Keratinocyte (primary cell): ENCODE measurements at regions not wholly inside any gene's neighbourhood (a gene's known extent, or its start where the extent isn't known, plus 50 kb on each side); places are given as distances from the start of the nearest gene placed in this dataset.

Experiments
- DNase-seq: peaks from one replicate; pipeline ENCODE4 v3.0.0-alpha.2; 2011; ENCODE audit warnings: low read depth, missing footprints, low spot score
- FAIRE-seq: peaks from 2 replicates; lab custom pipeline; 2011; peaks lifted over from hg19 to GRCh38; lab: Jason Lieb, UNC
- H2AFZ ChIP-seq: 2 replicates; pipeline ENCODE4 v1.6.0; 2012; ENCODE audit warnings: low read length, control low read depth, inconsistent platforms; ENCODE audit not compliant: control insufficient read depth
- H3K27ac ChIP-seq: 2 replicates; pipeline ENCODE4 v1.5.1; 2011; ENCODE audit warnings: low read length; ENCODE audit not compliant: control insufficient read depth, insufficient read depth
- H3K27me3 ChIP-seq: 3 replicates; pipeline ENCODE4 v1.6.0; 2011; ENCODE audit warnings: low read length; ENCODE audit not compliant: control insufficient read depth, insufficient read depth; ENCODE audit errors: extremely low read depth
- H3K36me3 ChIP-seq, 2 experiments: 2 replicates in 1 of 2; 3 replicates in 1 of 2; pipeline ENCODE4 v1.5.1; 2011; ENCODE audit warnings: low read length in 2 of 2, mild to moderate bottlenecking in 1 of 2; ENCODE audit not compliant: control insufficient read depth in 2 of 2, insufficient read depth in 2 of 2; ENCODE audit errors: extremely low read depth in 1 of 2
- H3K4me1 ChIP-seq: 3 replicates; pipeline ENCODE4 v1.5.1; 2011; ENCODE audit warnings: low read length; ENCODE audit not compliant: control insufficient read depth, insufficient read depth; ENCODE audit errors: extremely low read depth
- H3K4me2 ChIP-seq: 3 replicates; pipeline ENCODE4 v1.6.0; 2011; ENCODE audit warnings: low read depth, low read length; ENCODE audit not compliant: control insufficient read depth, insufficient read depth; ENCODE audit errors: extremely low read depth
- H3K4me3 ChIP-seq, 3 experiments: fragments of 200-600 bp in 1 of 3; sonication (generic) in 1 of 3; 2 replicates in 2 of 3; 3 replicates in 1 of 3; pipeline ENCODE4 v1.5.1; 2011 to 2016; ENCODE audit warnings: low read length in 3 of 3, mild to moderate bottlenecking in 3 of 3, control low read depth in 2 of 3, inconsistent platforms in 1 of 3, low read depth in 1 of 3, mixed read lengths in 1 of 3, mixed run types in 1 of 3, moderate library complexity in 1 of 3; ENCODE audit not compliant: control insufficient read depth in 2 of 3, insufficient read depth in 2 of 3; ENCODE audit errors: extremely low read depth in 1 of 3
- H3K79me2 ChIP-seq: 2 replicates; pipeline ENCODE4 v1.6.0; 2012; ENCODE audit warnings: low read length; ENCODE audit not compliant: control insufficient read depth, insufficient read depth
- H3K9ac ChIP-seq: 3 replicates; pipeline ENCODE4 v1.6.0; 2011; ENCODE audit warnings: low read length; ENCODE audit not compliant: control insufficient read depth, insufficient read depth; ENCODE audit errors: extremely low read depth
- H3K9me1 ChIP-seq: 3 replicates; pipeline ENCODE4 v1.6.0; 2011; ENCODE audit warnings: low read length; ENCODE audit not compliant: control insufficient read depth, insufficient read depth; ENCODE audit errors: extremely low read depth
- H3K9me3 ChIP-seq: 2 replicates; pipeline ENCODE4 v1.5.1; 2012; ENCODE audit warnings: low read depth, low read length; ENCODE audit not compliant: control insufficient read depth
- H4K20me1 ChIP-seq: 3 replicates; pipeline ENCODE4 v1.6.0; 2011; ENCODE audit warnings: low read length; ENCODE audit not compliant: control insufficient read depth, insufficient read depth; ENCODE audit errors: extremely low read depth
- EZH2 ChIP-seq: IDR thresholded peaks from one replicate; pipeline ENCODE4 v1.6.1; 2012; ENCODE audit warnings: inconsistent platforms, mild to moderate bottlenecking, low read length, moderate library complexity
- dilution Hi-C: fragments of 300-500 bp; cut with MboI; formaldehyde crosslinking; loops from one replicate; pipeline ENCODE4 v1.7.0; 2020; ENCODE audit warnings: low sequenced_read_pairs; ENCODE audit not compliant: extremely low pct_ligation_motif_present
- TF ChIP-seq, protein P1 (sequence below), 3 experiments: IDR thresholded peaks in 1 of 3; conservative IDR thresholded peaks in 1 of 3; optimal IDR thresholded peaks in 1 of 3; 2 replicates in 2 of 3; 3 replicates in 1 of 3; pipeline versions ENCODE3 to v1.5.1; 2011; ENCODE audit warnings: low read length in 3 of 3, mild to moderate bottlenecking in 3 of 3, moderate library complexity in 2 of 3, control low read depth in 1 of 3, inconsistent platforms in 1 of 3; ENCODE audit not compliant: insufficient read depth in 2 of 3; ENCODE audit errors: extremely low read depth in 1 of 3

DNA sequence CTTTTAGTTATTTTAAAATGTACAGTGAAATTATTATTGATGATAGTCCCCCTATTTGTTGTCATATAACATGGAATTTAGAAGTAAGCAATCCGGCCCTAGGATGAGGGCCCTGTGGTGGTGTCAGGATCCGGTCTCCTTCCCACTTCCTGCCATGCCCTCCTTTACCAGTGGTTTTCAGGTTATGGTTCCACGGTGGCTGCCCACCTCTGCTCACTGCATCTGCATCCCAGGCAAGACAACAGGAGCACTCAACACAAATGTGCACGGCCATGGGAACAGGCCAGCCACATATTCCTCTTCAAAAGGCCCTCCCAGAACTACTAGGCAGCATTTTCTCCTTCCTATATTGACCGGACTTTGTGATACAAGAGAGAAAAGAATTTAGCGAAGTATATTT is 1007.2 kb downstream of the TBC1D22A start:
- no peak for TF ChIP-seq EZH2
- TF ChIP-seq, protein P1, sequence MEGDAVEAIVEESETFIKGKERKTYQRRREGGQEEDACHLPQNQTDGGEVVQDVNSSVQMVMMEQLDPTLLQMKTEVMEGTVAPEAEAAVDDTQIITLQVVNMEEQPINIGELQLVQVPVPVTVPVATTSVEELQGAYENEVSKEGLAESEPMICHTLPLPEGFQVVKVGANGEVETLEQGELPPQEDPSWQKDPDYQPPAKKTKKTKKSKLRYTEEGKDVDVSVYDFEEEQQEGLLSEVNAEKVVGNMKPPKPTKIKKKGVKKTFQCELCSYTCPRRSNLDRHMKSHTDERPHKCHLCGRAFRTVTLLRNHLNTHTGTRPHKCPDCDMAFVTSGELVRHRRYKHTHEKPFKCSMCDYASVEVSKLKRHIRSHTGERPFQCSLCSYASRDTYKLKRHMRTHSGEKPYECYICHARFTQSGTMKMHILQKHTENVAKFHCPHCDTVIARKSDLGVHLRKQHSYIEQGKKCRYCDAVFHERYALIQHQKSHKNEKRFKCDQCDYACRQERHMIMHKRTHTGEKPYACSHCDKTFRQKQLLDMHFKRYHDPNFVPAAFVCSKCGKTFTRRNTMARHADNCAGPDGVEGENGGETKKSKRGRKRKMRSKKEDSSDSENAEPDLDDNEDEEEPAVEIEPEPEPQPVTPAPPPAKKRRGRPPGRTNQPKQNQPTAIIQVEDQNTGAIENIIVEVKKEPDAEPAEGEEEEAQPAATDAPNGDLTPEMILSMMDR (optimal IDR thresholded peaks at IDR 0.05 in 1 of 3, IDR thresholded peaks at IDR 0.05 in 1 of 3, conservative IDR thresholded peaks at IDR 0.05 in 1 of 3; ENCODE audit: extremely low read depth in 1 of 3, insufficient read depth in 2 of 3, low read length in 3 of 3): no peak

DNA sequence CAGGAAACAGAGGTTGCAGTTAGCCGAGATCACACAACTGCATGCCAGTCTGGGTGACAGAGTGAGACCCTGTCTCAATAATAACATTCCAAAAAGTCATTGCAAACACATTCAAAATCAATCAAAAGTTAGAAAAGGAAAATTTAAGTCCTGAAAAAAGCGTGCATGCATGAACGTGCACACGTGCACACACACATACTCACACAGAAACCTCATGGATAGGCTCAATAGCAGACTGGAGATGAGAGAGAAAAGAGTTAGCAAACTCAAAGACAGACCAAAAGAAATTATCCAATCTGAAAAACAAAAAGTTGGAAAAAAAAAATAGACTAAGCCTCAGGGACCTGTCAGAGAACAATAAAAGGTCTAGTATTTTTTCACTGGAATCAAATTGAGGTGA is 1005.6 kb downstream of the TBC1D22A start:
- TF ChIP-seq, protein P1 (optimal IDR thresholded peaks at IDR 0.05 in 1 of 3, IDR thresholded peaks at IDR 0.05 in 1 of 3, conservative IDR thresholded peaks at IDR 0.05 in 1 of 3; ENCODE audit: extremely low read depth in 1 of 3, insufficient read depth in 2 of 3, low read length in 3 of 3): no peak
- H3K27me3 ChIP-seq: no peaks in the 10 kb centered on the region
- H3K9me1 ChIP-seq: no peaks in the 10 kb centered on the region
- H3K27ac ChIP-seq: no peak overlapping the region
- H2AFZ ChIP-seq: no peak overlapping the region
- H4K20me1 ChIP-seq: no peaks in the 10 kb centered on the region
- dilution Hi-C loops: no loop called here
- H3K4me2 ChIP-seq: no peak overlapping the region
- peaks cover 9% of the 10 kb centered on the region for H3K4me1 ChIP-seq
- FAIRE-seq (no peak), DNase-seq (no peak)
- H3K9me3 ChIP-seq: no peaks in the 10 kb centered on the region
- H3K36me3 ChIP-seq: no peaks in the 10 kb centered on the region
- H3K9ac ChIP-seq: no peak overlapping the region
- no peak overlapping the region for H3K4me3 ChIP-seq
- H3K79me2 ChIP-seq: no peaks in the 10 kb centered on the region

More for the DNA sequence above, 1007.2 kb downstream of the TBC1D22A start:
- no peaks in the 10 kb centered on the region for H3K9me3 ChIP-seq
- H2AFZ ChIP-seq: no peak overlapping the region
- no peak overlapping the region for H3K27ac ChIP-seq
- H3K9ac ChIP-seq: no peak overlapping the region
- no peak overlapping the region for H3K4me3 ChIP-seq
- no peaks in the 10 kb centered on the region for H4K20me1 ChIP-seq
- no peaks in the 10 kb centered on the region for H3K36me3 ChIP-seq
- FAIRE-seq: no peak
- H3K9me1 ChIP-seq: no peaks in the 10 kb centered on the region
- no peaks in the 10 kb centered on the region for H3K27me3 ChIP-seq
- no peak overlapping the region for H3K4me2 ChIP-seq
- peaks cover 9% of the 10 kb centered on the region for H3K4me1 ChIP-seq
- no peaks in the 10 kb centered on the region for H3K79me2 ChIP-seq
- dilution Hi-C loops: no loop called here
- DNase-seq: no peak
